GM20000 (cell line): ENCODE measurements at regions not wholly inside any gene's neighbourhood (a gene's known extent, or its start where the extent isn't known, plus 50 kb on each side); places are given as distances from the start of the nearest gene placed in this dataset.
"Not testable (repeated sequence)": the region's sequence is repeated elsewhere in the genome, so short reads cannot be mapped to it uniquely, and the experiment has no call there.

ENCODE experiments used
- DNase-seq: peaks from one replicate; pipeline ENCODE4 v3.0.0; 2012; ENCODE audit warnings: low spot score
- TF ChIP-seq, protein P1 (sequence below): IDR thresholded peaks from 2 replicates; pipeline ENCODE4 v1.5.1; 2012; ENCODE audit warnings: mild to moderate bottlenecking, control low read depth; ENCODE audit errors: extremely low read depth, missing control alignments

DNA sequence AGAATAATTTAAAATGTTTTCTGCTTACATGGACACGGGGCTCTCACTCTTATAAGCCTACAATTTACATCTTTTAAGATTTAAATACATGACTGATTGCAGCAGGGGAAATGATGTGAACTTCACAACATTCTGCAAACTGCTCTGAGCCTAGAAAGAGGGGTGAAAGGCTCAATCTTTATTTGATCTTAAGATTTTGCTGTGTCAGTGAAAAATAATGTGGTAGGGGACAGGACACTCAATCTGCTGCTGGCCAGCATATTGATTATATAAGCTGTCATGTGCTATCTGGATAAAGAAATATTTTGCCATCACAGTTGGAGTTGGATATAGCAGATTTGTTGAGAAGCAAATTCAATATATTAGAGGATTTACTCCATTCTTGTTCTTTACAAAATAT lies 2210.5 kb downstream of the PCDH7 start:
- TF ChIP-seq, protein P1, sequence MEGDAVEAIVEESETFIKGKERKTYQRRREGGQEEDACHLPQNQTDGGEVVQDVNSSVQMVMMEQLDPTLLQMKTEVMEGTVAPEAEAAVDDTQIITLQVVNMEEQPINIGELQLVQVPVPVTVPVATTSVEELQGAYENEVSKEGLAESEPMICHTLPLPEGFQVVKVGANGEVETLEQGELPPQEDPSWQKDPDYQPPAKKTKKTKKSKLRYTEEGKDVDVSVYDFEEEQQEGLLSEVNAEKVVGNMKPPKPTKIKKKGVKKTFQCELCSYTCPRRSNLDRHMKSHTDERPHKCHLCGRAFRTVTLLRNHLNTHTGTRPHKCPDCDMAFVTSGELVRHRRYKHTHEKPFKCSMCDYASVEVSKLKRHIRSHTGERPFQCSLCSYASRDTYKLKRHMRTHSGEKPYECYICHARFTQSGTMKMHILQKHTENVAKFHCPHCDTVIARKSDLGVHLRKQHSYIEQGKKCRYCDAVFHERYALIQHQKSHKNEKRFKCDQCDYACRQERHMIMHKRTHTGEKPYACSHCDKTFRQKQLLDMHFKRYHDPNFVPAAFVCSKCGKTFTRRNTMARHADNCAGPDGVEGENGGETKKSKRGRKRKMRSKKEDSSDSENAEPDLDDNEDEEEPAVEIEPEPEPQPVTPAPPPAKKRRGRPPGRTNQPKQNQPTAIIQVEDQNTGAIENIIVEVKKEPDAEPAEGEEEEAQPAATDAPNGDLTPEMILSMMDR, result no peak

DNA sequence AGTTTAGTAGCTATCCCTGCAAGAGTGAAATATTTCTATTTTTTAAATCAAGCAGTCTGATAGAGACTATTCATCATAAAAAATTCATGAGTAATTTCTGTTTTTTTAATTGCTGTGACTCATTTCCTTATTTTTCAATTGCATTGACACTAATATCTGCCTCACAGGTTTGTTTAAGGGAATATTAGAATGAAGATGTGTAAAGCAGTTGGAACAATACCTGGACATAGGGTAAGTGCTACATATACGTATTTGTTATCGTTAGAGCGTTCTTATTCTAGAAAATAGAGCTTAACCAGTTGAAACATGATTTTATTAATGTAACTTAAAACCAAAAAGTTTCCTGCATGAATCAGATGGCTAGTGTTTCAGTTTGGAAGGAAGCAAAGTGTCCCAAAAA lies 2211.3 kb downstream of the PCDH7 start:
- TF ChIP-seq, protein P1, result no peak
- no peak for DNase-seq

More for the DNA sequence above, 2210.5 kb downstream of the PCDH7 start:
- DNase-seq, result no peak

GRCh38 chr4:32932156-32932555 lies 2212.0 kb downstream of the PCDH7 start:
- DNase-seq, result no peak
- TF ChIP-seq, protein P1, result no peak

DNA sequence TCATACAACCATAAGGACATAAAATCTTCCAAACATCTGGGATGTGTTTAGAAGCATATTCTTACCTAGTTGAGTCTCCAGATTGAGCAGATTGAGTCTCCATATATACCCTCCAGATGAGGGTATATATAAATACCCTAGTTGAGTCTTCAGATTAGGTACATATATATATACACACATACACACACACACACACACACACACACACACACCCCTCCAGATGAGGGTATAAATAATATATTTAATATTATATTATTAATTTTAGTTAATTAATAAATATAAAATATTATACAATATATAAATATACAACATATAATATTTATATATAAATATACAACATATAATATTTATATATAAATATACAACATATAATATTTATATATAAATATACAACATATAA lies 2219.1 kb downstream of the PCDH7 start:
- DNase-seq, result not testable (repeated sequence)

- TF ChIP-seq, protein P1, result no peak
- DNase-seq, result no peak
Observed at GRCh38 chr4:32950866-32951265, 2230.7 kb downstream of the PCDH7 start.

DNA sequence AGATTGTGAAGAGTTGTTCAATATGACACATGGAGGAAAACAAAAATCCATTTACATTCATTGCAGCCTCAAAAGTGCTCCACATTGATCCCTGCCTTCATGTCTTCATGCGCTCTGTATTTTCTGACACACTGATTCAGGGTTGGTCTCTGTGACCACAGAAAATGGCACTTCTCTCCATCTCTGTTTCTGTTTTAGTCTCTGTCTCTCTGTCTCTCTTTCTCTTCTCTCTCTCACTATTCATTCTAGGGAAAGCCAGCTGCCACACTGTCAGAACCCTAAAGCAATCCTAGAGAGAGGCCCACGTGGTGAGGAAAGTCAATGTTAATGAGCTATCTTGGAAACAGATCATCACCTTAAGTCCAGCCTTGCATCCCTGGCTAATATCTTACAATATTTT lies 2238.4 kb downstream of the PCDH7 start:
- DNase-seq, result no peak
- TF ChIP-seq, protein P1, result no peak

- no peak for DNase-seq
- TF ChIP-seq, protein P1, result no peak
Observed at GRCh38 chr4:32962100-32962499, 2241.9 kb downstream of the PCDH7 start.

GRCh38 chr4:32985256-32985655 lies 2265.1 kb downstream of the PCDH7 start:
- no peak for DNase-seq
- TF ChIP-seq, protein P1, result no peak
